GM20000 (cell line): ENCODE measurements at regions not wholly inside any gene's neighbourhood (a gene's known extent, or its start where the extent isn't known, plus 50 kb on each side); places are given as distances from the start of the nearest gene placed in this dataset.
"Not testable (repeated sequence)": the region's sequence is repeated elsewhere in the genome, so short reads cannot be mapped to it uniquely, and the experiment has no call there.

Experiments used
- DNase-seq: peaks from one replicate; pipeline ENCODE4 v3.0.0; 2012; ENCODE audit warnings: low spot score
- TF ChIP-seq, protein P1 (sequence below): IDR thresholded peaks from 2 replicates; pipeline ENCODE4 v1.5.1; 2012; ENCODE audit warnings: mild to moderate bottlenecking, control low read depth; ENCODE audit errors: extremely low read depth, missing control alignments

DNA sequence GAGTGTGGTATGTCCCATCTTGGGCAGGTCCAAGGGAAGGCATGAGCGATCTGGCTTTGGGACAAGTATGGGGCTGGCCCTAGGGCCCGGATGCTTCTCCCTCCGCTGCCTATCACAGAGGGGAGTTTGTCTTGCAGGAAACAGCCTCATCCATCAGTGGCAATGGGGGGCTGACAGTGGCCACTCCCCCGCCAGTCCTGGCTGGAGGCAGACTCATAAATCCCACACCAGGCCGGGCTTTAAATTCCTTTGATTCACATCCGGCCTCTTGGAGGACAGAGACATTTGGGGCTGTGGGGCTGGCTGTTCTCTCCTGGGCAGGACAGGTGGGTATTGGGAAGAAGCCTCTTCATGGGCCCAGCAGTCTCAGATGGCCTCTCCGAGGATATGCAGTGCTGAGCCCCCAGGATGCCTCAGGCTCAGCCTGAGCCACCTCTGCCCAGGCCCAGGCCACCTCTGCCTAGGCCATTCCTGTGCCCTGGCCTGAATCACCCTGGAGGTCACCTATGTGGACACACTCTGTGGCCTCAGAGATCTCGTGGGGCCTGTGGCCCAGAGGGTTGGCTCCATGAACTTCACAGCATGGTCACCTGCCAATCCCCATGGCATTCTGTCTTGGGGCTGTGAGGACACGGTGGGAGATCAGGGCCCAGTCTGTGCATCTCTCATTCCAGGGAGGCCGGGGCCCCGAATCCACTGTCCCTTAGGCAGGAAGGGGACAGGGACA is 84.2 kb upstream of the GOLGA6L4 start:
- TF ChIP-seq, protein P1, sequence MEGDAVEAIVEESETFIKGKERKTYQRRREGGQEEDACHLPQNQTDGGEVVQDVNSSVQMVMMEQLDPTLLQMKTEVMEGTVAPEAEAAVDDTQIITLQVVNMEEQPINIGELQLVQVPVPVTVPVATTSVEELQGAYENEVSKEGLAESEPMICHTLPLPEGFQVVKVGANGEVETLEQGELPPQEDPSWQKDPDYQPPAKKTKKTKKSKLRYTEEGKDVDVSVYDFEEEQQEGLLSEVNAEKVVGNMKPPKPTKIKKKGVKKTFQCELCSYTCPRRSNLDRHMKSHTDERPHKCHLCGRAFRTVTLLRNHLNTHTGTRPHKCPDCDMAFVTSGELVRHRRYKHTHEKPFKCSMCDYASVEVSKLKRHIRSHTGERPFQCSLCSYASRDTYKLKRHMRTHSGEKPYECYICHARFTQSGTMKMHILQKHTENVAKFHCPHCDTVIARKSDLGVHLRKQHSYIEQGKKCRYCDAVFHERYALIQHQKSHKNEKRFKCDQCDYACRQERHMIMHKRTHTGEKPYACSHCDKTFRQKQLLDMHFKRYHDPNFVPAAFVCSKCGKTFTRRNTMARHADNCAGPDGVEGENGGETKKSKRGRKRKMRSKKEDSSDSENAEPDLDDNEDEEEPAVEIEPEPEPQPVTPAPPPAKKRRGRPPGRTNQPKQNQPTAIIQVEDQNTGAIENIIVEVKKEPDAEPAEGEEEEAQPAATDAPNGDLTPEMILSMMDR, result no peak
- DNase-seq, result no peak

DNA sequence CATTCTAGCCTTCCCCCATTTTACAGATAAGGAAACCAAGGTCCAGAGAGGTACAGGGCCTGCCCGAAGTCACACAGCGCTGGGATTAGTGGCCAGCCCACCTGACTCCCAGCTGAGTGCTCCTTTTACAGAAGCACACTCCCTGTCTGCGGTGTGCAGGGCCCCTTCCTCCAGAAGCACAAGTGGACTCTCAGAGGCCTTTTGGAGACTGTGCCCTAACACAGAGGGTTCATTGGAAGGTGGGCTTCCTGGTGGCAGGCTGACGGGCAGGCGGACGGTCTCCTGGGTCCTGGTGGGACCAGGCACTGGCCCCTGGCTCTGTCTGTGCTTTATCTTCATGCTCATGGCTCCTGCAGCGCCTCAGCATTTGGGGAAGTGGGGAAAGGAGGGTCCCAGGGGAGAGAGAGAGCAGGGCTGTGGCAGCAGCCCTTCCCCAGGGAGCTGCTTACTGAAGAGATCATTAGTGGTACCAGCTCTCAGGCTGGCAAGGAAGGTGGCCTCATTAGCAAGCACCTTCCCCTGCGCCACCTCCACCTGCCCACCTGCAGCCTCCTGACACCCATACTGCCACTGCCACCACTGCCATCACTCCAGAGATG is 83.1 kb upstream of the GOLGA6L4 start:
- not testable (repeated sequence) for DNase-seq

DNA sequence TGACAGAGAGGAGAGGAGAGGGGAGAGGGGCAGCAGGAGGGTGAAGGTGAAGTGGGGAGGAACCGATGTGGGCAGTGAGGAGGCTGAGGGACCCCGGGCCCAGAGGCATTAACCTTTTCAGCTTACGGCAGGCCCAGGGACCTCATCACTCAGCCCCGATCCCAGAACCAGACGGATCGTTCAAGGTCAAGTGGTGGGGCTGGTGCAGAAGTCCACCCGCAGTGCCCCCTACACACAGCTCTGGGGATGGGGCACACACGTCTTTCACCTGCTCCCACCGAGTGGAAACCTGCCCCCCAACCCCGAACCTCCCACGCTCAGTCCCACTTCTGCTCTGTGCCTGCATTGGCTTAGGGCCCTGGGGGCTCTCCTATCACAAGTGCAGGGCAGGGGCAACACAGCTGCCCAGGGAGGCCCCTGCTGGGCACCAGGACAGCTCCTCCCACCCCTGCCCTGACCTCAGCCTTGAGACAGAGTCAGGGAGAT is 81.9 kb upstream of the GOLGA6L4 start:
- DNase-seq, result not testable (repeated sequence)

DNA sequence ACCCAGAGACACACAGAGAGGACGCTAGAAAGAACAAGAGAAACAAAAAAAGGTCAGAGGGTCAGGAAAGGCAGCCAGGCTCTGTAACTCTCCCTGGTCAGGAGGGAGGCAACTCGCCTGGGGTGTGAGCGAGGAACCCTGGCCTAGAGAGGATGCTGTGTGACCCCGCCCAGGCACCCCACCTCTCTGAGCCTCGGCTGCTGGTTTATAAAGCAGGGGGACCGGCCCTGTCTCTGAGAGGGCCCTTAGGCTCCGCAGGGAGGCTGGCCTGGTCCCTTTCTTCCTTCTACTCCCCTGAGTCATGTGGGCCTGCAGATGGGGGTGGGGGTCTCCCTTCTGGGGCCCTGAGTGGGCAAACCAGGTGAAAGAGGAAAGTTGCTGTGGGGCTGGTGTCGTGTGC is 81.3 kb upstream of the GOLGA6L4 start:
- not testable (repeated sequence) for DNase-seq

DNA sequence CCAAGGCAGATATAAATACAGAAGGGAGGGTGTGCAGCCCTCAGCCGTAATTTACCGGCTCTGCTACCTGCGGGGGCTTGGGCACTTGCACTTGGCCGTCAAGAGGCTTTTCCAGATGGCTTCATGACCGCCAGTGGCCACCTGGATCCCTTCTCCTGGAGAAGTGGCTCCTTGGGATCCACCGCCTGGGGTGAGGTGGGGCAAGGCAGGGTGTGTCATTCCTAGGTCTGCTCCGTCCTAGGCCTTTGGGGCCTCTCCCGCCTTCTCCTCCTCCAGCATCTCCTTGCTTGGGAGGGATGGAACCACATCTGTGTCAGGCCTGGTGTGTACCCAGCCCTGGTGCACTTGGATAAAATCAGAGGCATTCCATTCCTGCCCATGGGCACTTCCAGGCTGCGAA is 80.8 kb upstream of the GOLGA6L4 start:
- not testable (repeated sequence) for DNase-seq

DNA sequence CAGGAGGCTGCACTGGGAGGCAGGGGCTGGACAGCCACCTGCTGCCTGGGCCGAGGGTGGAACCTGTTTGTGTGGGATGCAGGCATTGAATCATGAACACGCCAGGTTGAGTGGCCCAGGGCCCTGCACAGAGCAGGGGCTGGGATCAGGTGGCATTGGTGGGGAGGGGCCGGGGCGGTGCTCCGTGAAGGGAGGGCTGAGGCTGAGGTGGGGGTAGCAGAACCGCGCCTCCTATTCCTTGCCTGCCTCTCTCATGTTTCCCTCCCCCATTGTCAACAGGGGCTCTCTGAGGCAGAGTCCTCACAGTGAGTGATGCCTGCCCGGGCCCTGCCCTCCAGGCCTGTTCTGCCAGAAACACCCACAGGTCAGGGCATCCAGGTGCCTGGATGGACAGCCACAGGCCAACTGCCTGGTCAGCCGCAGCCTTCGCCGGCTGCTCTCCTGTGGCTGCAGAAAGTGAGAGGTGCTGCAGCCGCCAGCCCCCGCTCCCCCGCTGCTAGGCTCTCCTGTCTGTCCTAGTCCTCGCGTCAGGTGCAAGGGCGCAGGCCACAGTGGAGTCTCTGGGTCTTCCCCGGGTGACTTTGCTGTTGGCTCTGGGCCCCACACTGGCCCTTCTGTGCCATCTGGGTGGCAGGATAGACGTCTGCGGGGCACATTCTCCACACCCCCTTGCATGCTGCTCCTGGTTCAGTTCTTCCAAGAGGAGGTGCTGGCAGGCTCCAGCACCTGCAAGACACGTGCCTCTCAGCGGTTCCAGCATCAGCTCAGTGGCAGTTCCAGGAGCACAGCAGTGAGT is 79.6 kb upstream of the GOLGA6L4 start:
- not testable (repeated sequence) for DNase-seq

DNA sequence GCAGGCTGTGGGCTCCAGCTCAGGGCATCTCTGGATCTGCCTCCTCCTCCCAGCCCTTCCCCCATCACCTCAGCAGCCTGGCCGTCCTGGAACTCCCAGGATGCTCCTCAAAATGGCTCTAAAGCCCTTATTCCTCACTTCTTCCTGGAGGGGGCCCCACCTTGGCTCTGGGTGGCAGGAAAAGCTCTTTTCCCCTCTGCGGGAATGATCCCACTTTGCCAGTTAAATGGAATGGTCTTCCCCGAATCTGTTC is 79.1 kb upstream of the GOLGA6L4 start:
- not testable (repeated sequence) for DNase-seq

DNA sequence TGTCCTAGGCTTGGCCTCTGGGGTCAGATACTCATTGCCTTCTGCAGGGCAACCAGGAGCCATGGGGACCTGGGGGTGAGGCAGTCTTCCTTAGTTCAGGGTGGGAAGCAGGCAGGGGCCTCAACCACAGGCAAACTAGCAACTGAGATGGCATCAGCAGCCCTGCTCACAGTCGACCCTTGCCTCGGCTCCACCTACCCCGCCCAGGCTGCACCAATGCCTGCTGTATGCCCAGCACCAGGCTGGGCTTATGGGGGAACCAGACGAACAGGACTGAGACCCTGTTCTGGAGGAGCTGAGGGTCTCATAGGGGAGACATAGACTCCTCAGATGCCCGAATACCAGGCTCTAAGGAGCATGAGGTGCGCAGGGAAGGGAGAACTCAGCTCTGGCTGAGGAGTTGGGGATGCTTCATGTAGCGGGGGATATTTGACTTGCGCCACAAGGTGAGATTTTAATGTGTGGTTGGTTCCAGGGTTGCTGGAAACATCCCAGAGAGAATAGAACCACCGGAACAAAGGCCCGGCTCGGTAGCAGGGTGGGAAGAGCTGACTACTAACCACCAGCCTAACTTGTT is 78.4 kb upstream of the GOLGA6L4 start:
- DNase-seq, result not testable (repeated sequence)

DNA sequence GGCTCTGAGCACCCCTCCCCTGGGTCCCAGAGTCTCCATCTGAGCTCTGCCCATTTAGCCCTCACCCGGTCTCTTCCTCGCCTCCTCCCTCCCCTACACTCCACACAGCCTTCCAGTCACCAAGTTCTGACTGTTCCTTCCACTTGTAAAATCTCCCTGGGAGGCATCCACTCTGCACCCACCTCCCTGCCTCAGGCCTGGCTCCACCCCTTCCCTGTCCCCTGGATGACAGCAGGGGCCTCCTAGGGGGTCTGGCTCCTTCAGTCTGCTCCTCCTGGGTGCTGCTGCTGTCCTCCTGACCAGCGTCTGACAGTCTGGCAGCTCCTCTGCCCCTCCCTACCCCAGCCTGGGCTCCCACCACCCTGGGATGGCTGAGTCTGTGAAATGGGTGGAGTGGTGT is 77.7 kb upstream of the GOLGA6L4 start:
- DNase-seq, result not testable (repeated sequence)

DNA sequence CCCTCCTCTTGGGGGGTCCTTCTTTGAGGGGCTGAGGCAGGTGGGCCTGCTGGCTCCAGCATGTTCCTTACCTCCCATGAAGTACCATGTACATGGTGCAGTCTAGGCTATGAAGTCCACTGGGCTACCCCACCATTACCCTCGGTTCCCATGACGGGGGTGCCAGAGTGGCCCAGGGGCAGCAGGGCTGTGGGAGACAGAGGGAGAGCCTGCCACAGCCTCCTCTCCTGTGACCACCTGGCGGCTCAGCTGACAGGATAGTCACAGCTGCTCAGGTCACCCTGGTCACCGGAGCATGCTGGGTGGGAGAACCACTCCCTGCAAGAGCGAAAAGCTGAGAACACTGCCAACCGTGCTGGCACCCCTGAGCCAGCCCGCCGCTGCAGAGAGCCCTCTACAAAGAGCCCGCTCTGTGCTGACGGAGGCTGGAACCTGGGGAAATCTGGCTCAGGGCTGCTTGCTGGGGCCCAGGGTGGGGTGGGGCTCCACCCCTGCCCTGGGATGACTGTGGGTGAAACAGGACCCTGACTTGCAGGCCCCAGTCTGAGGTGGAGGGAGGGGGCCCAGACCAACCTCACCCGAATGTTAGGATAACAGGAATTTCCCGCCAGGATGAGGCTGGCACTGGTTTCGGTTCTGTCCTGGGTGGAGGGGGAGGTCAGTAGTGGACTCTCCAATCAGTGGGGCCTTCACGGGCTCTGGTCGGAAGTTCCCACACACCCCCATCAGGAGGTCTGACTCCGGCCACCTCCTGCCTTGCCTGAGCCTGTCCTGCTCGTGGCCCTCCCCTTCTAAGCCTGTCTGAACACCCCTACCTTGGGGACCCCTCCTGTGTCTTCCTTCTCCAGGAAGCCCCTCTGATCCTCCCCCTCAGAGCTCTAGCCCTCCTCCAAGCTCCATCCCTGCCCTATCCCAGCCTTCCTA is 76.0 kb upstream of the GOLGA6L4 start:
- DNase-seq, result not testable (repeated sequence)

DNA sequence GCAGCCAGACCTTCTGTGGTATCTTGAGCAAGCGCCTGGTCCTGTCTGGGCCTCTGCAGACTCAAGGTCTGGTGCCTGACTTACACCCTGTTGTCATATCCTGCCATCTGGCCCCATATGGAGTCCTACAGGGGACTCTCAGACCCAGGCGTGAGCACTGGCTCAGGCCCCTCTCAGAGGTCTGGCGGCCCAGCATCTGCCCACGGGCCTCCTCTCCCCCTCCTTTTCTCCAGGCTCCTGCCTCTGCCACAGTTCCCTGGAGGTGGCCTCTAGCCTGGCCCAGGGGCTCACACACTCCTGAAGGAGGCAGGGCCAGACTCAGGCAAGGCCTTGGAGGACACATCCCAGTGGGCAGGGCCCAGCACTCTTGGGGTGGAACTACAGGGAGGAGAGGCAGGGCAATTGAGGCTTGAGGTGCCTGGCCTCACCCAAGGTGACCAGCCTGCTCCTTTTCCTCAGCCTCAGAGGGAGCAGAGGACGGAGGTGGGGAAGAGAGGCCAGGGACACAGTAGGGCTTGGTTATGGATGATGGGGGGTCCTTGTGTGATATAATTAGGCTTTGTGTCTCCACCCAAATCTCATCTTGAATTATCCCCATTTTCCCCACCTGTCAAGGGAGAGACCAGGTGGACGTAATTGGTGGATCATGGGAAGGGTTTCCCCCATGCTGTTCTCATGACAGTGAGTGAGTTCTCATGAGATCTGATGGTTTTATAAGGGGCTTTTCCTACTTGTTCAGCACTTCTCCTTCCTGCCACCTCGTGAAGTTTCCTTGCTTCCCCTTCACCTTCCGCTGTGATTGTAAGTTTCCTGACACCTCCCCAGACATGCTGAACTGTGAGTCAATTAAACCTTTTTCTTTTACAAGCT is 70.9 kb upstream of the GOLGA6L4 start:
- DNase-seq, result not testable (repeated sequence)

DNA sequence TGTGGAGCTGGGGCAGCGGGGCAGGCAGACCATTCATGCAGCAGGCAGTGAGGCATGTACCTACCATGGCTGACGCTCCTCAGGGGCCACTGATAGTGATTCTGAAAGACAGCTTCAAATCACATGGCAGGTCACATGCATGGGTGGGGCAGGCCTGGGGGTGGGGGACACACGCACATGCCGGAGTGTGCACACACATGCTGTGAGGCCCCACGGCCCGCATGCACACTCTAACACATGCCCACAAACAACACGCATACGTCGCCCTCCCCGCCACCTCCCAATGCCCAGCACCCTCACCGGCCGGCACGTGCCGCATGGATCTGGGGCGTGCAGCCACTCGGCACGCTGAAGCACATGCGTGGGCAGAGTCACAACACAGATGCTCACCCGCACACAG is 65.5 kb upstream of the GOLGA6L4 start:
- not testable (repeated sequence) for DNase-seq

DNA sequence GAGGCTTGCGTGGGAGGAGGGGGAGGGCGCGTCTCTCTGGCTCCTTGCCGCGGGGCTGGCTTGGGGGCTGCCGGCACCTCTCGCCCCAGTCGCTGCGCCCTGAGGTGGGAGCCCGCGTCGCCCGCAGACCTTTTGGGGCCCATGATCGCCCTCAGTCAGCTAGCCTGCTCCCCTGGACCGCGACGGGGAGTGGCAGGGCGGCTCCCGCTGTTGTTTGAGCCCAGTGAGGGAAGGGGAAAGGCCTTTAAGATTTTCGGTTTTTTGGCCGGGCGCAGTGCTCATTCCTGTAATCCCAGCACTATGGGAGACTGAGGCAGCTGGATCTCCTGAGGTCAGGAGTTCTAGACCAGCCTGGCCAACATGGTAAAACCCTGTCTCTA is 62.4 kb upstream of the GOLGA6L4 start:
- not testable (repeated sequence) for DNase-seq
